NCI-H82 treated with DMSO at 0.1 percent for 48 hours (cell line): ENCODE measurements at regions not wholly inside any gene's neighbourhood (a gene's known extent, or its start where the extent isn't known, plus 50 kb on each side); places are given as distances from the start of the nearest gene placed in this dataset.

ENCODE experiments used
- DNase-seq: peaks from one replicate; lab custom pipeline; 2025; ENCODE audit not compliant: unreplicated experiment; lab: John Stamatoyannopoulos, UW

DNA sequence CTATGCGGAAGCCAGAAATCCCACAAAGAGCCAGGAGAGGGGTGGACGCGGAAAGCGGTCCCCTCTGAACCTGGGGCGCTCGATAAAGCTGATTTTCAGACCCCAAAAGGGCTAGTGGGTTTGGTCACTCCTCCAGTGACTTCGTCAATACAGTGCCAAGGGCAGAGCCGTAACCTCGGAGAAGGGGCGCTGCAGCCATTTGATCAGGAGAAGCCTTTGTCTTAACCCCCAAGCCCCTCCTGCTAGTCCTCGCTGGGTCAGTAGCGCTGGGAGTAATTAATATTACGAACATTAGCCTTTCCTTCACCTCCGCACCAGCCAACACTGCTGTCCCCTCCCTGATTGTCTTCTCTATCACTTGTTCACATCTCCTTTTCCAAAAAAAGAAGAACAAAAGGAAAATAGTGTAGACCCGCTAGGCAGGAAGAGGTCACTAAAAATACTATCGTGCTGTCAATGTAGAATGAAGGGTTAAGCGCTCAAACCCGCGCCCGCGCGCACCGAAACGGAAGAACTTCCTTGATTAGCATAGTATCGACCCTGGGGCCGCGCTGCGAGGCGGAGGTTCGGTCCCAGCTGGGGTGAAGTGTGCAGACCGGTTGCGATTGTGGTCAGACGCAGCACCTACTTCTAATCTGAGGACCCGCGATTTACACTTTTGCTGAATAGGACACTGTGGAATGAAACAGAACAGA, 63.2 kb upstream of the MAPRE2 start:
- no peak for DNase-seq

- no peak for DNase-seq
Measured at GRCh38 chr18:34978533-34978893, 62.7 kb upstream of the MAPRE2 start.

GRCh38 chr18:34978953-34979608, 62.1 kb upstream of the MAPRE2 start:
- no peak for DNase-seq

GRCh38 chr18:34981487-34981886, 59.7 kb upstream of the MAPRE2 start:
- DNase-seq, result no peak

GRCh38 chr18:34985963-34986362, 55.2 kb upstream of the MAPRE2 start:
- DNase-seq, result no peak

DNA sequence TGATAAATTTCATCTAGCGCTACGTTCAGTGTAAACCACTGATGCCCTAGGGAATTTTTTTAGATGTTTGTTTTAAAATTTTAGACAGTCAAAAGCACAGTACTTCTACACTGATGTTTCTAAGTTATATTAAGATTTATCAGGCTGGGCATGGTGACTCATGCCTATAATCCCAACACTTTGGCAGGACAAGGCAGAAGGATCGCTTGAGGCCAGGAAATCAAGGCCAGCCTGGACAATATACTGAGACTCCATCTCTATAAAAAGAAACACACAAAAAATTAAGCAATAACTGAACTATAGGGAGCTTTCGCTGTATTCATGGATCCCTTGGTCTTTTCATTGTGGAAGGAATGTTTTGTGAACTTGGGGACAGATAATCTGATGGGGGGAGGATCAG, 50.6 kb upstream of the MAPRE2 start:
- no peak for DNase-seq

- DNase-seq, result no peak
Measured at GRCh38 chr18:34991152-34991551, 50.1 kb upstream of the MAPRE2 start.
